Testis (tissue), 2 donors: ENCODE measurements at regions not wholly inside any gene's neighbourhood (a gene's known extent, or its start where the extent isn't known, plus 50 kb on each side); places are given as distances from the start of the nearest gene placed in this dataset.

Source experiments
- POLR2A ChIP-seq: fragments of 450-650 bp; IDR thresholded peaks from one replicate; pipeline ENCODE4 v1.6.1; 2017; ENCODE audit warnings: antibody characterized with exemption, mild to moderate bottlenecking, moderate library complexity
- TF ChIP-seq, protein P1 (sequence below), 3 experiments: fragments of 450-650 bp in 2 of 3; fragments of 200-600 bp in 1 of 3; sonication (generic) in 1 of 3; IDR thresholded peaks; one replicate each; pipeline ENCODE4 v1.5.1; 2016 to 2019; ENCODE audit warnings: antibody characterized with exemption in 3 of 3, mild to moderate bottlenecking in 2 of 3, moderate library complexity in 1 of 3

DNA sequence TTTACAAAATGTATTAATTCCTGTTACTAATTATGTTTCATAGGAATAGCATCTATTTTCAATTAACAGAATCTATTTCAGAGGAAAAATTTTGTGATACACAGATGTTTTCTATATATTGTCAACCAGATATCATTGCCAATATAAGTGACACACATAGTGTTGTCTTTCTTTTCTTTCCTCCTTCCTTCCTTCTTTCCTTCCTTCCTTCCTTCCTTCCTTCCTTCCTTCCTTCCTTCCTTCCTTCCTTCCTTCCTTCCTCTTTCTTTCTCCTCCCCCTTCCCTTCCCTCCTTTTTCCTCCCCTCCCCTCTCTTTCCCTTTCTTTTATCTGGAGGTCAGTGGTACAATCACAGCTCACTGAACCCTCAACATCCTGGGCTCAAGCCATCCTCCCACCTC lies 146.5 kb upstream of the DSEL start:
- no peak for TF ChIP-seq POLR2A
- TF ChIP-seq, protein P1, sequence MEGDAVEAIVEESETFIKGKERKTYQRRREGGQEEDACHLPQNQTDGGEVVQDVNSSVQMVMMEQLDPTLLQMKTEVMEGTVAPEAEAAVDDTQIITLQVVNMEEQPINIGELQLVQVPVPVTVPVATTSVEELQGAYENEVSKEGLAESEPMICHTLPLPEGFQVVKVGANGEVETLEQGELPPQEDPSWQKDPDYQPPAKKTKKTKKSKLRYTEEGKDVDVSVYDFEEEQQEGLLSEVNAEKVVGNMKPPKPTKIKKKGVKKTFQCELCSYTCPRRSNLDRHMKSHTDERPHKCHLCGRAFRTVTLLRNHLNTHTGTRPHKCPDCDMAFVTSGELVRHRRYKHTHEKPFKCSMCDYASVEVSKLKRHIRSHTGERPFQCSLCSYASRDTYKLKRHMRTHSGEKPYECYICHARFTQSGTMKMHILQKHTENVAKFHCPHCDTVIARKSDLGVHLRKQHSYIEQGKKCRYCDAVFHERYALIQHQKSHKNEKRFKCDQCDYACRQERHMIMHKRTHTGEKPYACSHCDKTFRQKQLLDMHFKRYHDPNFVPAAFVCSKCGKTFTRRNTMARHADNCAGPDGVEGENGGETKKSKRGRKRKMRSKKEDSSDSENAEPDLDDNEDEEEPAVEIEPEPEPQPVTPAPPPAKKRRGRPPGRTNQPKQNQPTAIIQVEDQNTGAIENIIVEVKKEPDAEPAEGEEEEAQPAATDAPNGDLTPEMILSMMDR (IDR thresholded peaks at IDR 0.05), result no peak
